Kidney (tissue), 13 donors: ENCODE measurements at regions not wholly inside any gene's neighbourhood (a gene's known extent, or its start where the extent isn't known, plus 50 kb on each side); places are given as distances from the start of the nearest gene placed in this dataset.

Experiments
- DNase-seq, 5 donors: peaks; one replicate each; pipeline ENCODE4 v3.0.0-alpha.2; 2013 to 2020
- FAIRE-seq: peaks from 2 replicates; lab custom pipeline; 2012; peaks lifted over from hg19 to GRCh38; lab: Jason Lieb, UNC
- H3K27ac ChIP-seq, 2 donors: one replicate each; pipeline ENCODE4 v1.7.0; 2013; ENCODE audit warnings: low read depth in 2 of 2, low read length in 2 of 2, inconsistent platforms in 1 of 2
- H3K27me3 ChIP-seq: one replicate; pipeline ENCODE4 v1.7.1; 2013; ENCODE audit warnings: low read length, inconsistent platforms; ENCODE audit not compliant: control insufficient read depth, insufficient read depth
- H3K36me3 ChIP-seq, 3 donors: one replicate each; pipeline versions ENCODE4 v1.7.0 to v1.7.1; 2013; ENCODE audit warnings: low read length in 3 of 3, control low read depth in 1 of 3, inconsistent platforms in 1 of 3; ENCODE audit not compliant: insufficient read depth in 3 of 3, control insufficient read depth in 2 of 3
- H3K4me1 ChIP-seq, 3 donors: one replicate each; pipeline versions ENCODE4 v1.7.0 to v1.7.1; 2013; ENCODE audit warnings: low read length in 3 of 3, inconsistent platforms in 1 of 3, low read depth in 1 of 3; ENCODE audit not compliant: control insufficient read depth in 2 of 3, insufficient read depth in 2 of 3
- H3K4me3 ChIP-seq, 3 donors: one replicate each; pipeline versions ENCODE4 v1.7.0 to v1.8.1; 2013; ENCODE audit warnings: low read length in 3 of 3, control low read depth in 1 of 3, inconsistent platforms in 1 of 3
- H3K9ac ChIP-seq, 3 donors: one replicate each; pipeline versions ENCODE4 v1.7.0 to v1.7.1; 2013; ENCODE audit warnings: low read length in 3 of 3, control low read depth in 1 of 3, inconsistent platforms in 1 of 3
- H3K9me3 ChIP-seq, 3 donors: one replicate each; pipeline versions ENCODE4 v1.7.0 to v1.7.1; 2013; ENCODE audit warnings: low read length in 3 of 3, control low read depth in 1 of 3, inconsistent platforms in 1 of 3; ENCODE audit not compliant: control insufficient read depth in 2 of 3, insufficient read depth in 1 of 3
- intact Hi-C: fragments of 100-400 bp; cut with DNase I; formaldehyde crosslinking; loops from one replicate; pipeline ENCODE4 v1.11.1; 2022
- TF ChIP-seq, protein P1 (sequence below): IDR thresholded peaks from 3 replicates; pipeline ENCODE4 v1.5.1; 2012; ENCODE audit warnings: mild to moderate bottlenecking, moderate library complexity, borderline replicate concordance; ENCODE audit not compliant: insufficient read depth; ENCODE audit errors: extremely low read depth
- donor health status: control.
- donor health status: control.
- donor health status: control.
- donor health status: control.
- donor health status: control.
- donor health status: DM: yes; HTN: yes; CAD: no.
- donor health status: Normal renal cell carcinoma (clear cell type).

DNA sequence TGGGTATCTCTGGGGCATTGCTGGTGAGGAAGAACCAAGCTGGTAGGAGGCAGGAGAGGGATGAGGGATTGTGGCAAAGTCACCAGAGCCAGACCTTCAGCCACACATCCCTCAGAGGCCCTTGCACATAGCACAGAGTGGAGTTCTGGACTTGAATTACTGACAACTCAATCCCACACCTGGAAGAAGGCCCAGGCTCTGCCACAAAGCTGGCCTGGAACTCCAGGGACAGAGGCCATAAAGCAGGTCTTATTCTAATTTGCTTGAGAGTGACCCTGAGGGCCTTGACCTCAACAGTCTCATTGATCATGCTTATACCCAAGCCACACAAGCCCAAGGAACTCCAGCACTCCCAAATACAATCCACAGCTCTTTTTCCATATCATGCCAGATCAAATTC is 486.2 kb upstream of the ZMIZ1 start:
- no peak overlapping the region for H3K27ac ChIP-seq
- no peak overlapping the region for H3K9ac ChIP-seq
- no peaks in the 10 kb centered on the region for H3K27me3 ChIP-seq
- intact Hi-C loops: no loop called here
- no peak for FAIRE-seq
- TF ChIP-seq, protein P1, sequence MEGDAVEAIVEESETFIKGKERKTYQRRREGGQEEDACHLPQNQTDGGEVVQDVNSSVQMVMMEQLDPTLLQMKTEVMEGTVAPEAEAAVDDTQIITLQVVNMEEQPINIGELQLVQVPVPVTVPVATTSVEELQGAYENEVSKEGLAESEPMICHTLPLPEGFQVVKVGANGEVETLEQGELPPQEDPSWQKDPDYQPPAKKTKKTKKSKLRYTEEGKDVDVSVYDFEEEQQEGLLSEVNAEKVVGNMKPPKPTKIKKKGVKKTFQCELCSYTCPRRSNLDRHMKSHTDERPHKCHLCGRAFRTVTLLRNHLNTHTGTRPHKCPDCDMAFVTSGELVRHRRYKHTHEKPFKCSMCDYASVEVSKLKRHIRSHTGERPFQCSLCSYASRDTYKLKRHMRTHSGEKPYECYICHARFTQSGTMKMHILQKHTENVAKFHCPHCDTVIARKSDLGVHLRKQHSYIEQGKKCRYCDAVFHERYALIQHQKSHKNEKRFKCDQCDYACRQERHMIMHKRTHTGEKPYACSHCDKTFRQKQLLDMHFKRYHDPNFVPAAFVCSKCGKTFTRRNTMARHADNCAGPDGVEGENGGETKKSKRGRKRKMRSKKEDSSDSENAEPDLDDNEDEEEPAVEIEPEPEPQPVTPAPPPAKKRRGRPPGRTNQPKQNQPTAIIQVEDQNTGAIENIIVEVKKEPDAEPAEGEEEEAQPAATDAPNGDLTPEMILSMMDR: no peak
- DNase-seq: peak in 1 of 5 donors; percentile 10
- no peaks in the 10 kb centered on the region for H3K9me3 ChIP-seq
- no peaks in the 10 kb centered on the region for H3K36me3 ChIP-seq
- no peaks in the 10 kb centered on the region for H3K4me1 ChIP-seq
- H3K4me3 ChIP-seq: no peak overlapping the region

DNA sequence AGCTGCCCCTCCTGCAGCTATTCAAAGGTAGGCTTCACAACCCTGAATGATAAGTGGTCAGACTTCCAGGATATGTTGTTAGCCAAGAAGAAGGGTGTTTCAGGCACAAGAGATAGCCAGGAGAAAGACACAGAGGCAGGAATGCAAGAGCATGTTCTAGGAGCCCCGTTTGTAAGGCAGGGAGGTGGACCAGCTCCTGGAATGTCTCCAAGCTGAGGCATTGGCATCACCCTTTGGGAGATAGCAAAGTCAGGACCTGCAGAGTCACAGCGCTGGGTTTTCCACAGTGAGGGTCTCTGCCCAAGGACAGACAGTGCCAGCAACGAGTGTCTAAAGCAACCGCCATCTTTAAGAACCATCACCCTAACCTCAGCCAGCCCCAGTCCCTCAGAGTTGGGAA is 484.5 kb upstream of the ZMIZ1 start:
- TF ChIP-seq, protein P1: no peak
- H3K4me1 ChIP-seq: no peaks in the 10 kb centered on the region
- H3K27me3 ChIP-seq: no peaks in the 10 kb centered on the region
- no peak for DNase-seq
- no peaks in the 10 kb centered on the region for H3K9me3 ChIP-seq
- intact Hi-C loops: no loop called here
- no peak overlapping the region for H3K27ac ChIP-seq
- H3K9ac ChIP-seq: no peak overlapping the region
- H3K36me3 ChIP-seq: no peaks in the 10 kb centered on the region
- no peak for FAIRE-seq
- H3K4me3 ChIP-seq: no peak overlapping the region

DNA sequence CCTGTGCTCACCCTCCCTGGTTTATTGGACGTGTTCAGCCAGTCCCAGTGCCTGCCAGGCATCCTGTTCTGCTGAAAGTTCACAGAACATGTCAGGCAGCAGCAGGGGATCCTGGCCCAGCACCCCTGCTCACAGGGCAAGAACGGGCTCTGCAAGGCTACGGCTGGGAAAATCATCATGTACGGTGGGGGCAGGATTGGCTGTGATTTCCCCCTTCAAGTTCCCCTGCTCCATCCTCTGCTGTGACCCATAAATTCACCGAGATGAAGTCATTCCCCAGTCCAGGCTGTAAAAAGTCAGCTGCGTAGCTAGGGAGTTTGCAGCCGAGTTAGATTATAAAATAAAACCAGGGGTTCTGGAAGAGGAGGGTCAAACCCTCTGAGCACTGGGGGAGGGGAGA is 484.1 kb upstream of the ZMIZ1 start:
- Histone ChIP-seq H3K9ac (no peak overlapping the region), H3K4me1 (no peaks in the 10 kb centered on the region), H3K27ac (no peak overlapping the region), H3K4me3 (no peak overlapping the region), H3K9me3 (no peaks in the 10 kb centered on the region), H3K27me3 (no peaks in the 10 kb centered on the region), H3K36me3 (no peaks in the 10 kb centered on the region)
- intact Hi-C loops: no loop called here
- FAIRE-seq (no peak), DNase-seq (peak in 4 of 5 donors; percentile 37 to 86 (median 60))
- TF ChIP-seq, protein P1: no peak

DNA sequence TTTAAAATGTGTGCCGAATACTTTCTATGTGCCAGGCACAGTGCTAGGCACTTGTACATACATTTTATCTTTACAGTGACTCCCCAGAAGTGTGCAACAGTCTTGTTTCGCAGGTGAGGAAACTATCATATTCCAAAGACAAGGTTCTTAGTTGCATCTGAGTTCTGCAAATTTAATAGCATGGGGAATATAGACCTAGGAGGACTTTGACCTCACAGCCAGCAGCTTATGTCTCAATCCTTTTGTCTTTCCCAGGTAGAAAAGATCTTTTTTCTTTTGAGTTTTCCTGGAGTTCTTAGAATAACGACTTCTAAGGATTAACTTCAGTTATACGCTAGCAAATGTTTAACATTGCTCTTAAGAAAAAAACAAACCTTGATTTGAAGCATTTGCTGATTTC is 482.8 kb upstream of the ZMIZ1 start:
- Histone ChIP-seq H3K27me3 (no peaks in the 10 kb centered on the region), H3K27ac (no peak overlapping the region), H3K9me3 (no peaks in the 10 kb centered on the region), H3K9ac (no peak overlapping the region), H3K36me3 (no peaks in the 10 kb centered on the region), H3K4me3 (no peak overlapping the region), H3K4me1 (no peaks in the 10 kb centered on the region)
- FAIRE-seq (no peak), DNase-seq (no peak)
- TF ChIP-seq, protein P1: no peak
- intact Hi-C loops: no loop called here
